DND-41 (cell line): ENCODE measurements at regions not wholly inside any gene's neighbourhood (a gene's known extent, or its start where the extent isn't known, plus 50 kb on each side); places are given as distances from the start of the nearest gene placed in this dataset.

Experiments
- CTCF ChIP-seq: IDR thresholded peaks from 2 replicates; pipeline ENCODE4 v1.5.1; 2012; ENCODE audit warnings: borderline replicate concordance, low read length, moderate library complexity, mild to moderate bottlenecking; ENCODE audit not compliant: poor library complexity, severe bottlenecking; ENCODE audit errors: extremely low read depth
- EZH2 ChIP-seq: IDR thresholded peaks from 3 replicates; pipeline ENCODE4 v1.6.1; 2012; ENCODE audit warnings: borderline replicate concordance, low read depth, mild to moderate bottlenecking, moderate library complexity, low read length, inconsistent platforms; ENCODE audit not compliant: severe bottlenecking

- TF ChIP-seq CTCF (no peak), EZH2 (no peak)
These were observed 488.2 kb upstream of the TPK1 start for GRCh38 chr7:145324081-145324480.
